Small intestine (tissue), 7 donors: ENCODE measurements at regions not wholly inside any gene's neighbourhood (a gene's known extent, or its start where the extent isn't known, plus 50 kb on each side); places are given as distances from the start of the nearest gene placed in this dataset.
A peak's percentile ranks its signal among the peaks of the same experiment; 100 is the strongest.

Experiments used
- DNase-seq, 2 donors: peaks; one replicate each; pipeline versions ENCODE4 v3.0.0 to v3.0.0-alpha.2; 2013
- FAIRE-seq: peaks from 2 replicates; lab custom pipeline; 2012; peaks lifted over from hg19 to GRCh38; lab: Jason Lieb, UNC
- H3K27ac ChIP-seq, 3 donors: one replicate each; pipeline ENCODE4 v1.5.1; 2013; ENCODE audit warnings: low read length in 2 of 3, mild to moderate bottlenecking in 2 of 3, control low read depth in 1 of 3, inconsistent platforms in 1 of 3, low read depth in 1 of 3, moderate library complexity in 1 of 3
- H3K27me3 ChIP-seq, 3 donors: one replicate each; pipeline ENCODE4 v1.6.1; 2013; ENCODE audit warnings: low read length in 3 of 3, inconsistent platforms in 1 of 3; ENCODE audit not compliant: control insufficient read depth in 3 of 3, insufficient read depth in 3 of 3
- H3K36me3 ChIP-seq, 3 donors: one replicate each; pipeline ENCODE4 v1.6.1; 2013; ENCODE audit warnings: low read length in 3 of 3, inconsistent platforms in 1 of 3, low read depth in 1 of 3, mild to moderate bottlenecking in 1 of 3, moderate library complexity in 1 of 3; ENCODE audit not compliant: control insufficient read depth in 3 of 3, insufficient read depth in 2 of 3
- H3K4me1 ChIP-seq, 3 donors: one replicate each; pipeline ENCODE4 v1.6.1; 2013; ENCODE audit warnings: low read length in 2 of 3, inconsistent platforms in 1 of 3, low read depth in 1 of 3, mild to moderate bottlenecking in 1 of 3, moderate library complexity in 1 of 3; ENCODE audit not compliant: control insufficient read depth in 3 of 3, insufficient read depth in 2 of 3
- H3K4me3 ChIP-seq, 3 donors: one replicate each; pipeline ENCODE4 v1.5.1; 2013; ENCODE audit warnings: low read length in 3 of 3, control low read depth in 1 of 3, inconsistent platforms in 1 of 3, low read depth in 1 of 3, mild to moderate bottlenecking in 1 of 3, moderate library complexity in 1 of 3
- H3K9me3 ChIP-seq, 2 donors: one replicate each; pipeline ENCODE4 v1.6.1; 2013; ENCODE audit warnings: low read depth in 1 of 2, low read length in 1 of 2; ENCODE audit not compliant: control insufficient read depth in 2 of 2, insufficient read depth in 1 of 2
- WGBS, 3 donors: extraction: QIAGEN DNeasy Blood & Tissue Kit; methylation state at CpG; one replicate each; pipeline ENCODE4 v1.1.7; 2013; 5-methylcytosine and 5-hydroxymethylcytosine counted together
- donor health status: healthy with polysubstance abuse.
- donor health status: control.
- donor health status: control.
- donor health status: Bipolar disorder and iron deficiency.
- donor health status: healthy.

DNA sequence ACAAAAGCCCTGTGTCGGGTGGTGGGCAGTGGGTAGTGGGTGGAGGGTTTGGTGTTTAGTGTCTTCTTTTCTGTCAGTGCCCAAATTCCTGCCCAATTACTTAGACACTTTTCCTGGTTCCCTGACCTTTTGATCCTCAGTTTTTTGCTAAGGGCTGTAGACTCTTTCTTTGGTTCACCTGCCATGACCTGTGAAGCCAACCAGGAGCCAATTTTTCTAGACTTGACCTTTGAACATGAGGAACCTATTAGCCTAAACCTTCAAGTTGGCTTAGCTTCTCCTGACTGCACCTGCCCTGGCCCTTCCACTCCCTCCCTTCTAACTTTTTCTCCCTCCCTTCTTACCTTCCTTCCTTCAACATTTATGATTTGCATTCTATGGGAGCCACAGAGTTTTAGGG, 94.5 kb downstream of the MID1IP1 start:
- H3K27ac ChIP-seq: no peak overlapping the region
- no peak overlapping the region for H3K4me3 ChIP-seq
- peak in 1 of 2 donors; percentile 51 for DNase-seq
- no peaks in the 10 kb centered on the region for H3K27me3 ChIP-seq
- WGBS, 3 donors: 42 to 80% (median 76%) methylated on average over 1 of the region's 1 CpG
- FAIRE-seq: no peak
- no peaks in the 10 kb centered on the region for H3K4me1 ChIP-seq
- H3K9me3 ChIP-seq: no peaks in the 10 kb centered on the region
- H3K36me3 ChIP-seq: no peaks in the 10 kb centered on the region

DNA sequence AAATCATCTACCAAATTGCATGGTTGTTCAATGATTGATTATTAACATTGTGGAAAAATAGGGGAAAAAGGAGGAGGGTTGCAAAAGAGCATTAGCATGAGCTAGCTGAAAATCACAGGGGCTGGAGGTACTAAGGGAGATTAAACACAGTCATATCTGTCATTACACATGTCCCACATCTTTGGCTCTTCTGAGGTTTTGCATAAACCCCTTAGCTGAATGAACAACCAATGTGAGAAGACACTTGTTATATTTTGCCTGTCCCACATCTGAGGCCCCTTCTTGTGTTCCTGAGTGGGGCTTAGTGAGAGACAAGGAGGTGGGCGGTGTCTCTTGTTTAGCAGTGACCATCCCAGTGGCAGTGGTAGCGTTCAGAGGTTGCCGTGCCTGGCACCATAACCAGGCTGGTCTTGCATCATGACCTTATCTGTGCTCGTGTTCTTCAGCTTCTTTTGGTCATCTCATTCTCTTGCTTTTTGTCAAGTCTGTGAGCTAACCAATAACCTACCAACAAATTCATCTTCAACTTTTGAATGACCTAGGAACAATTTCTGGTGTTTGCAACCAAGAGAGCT, 95.6 kb downstream of the MID1IP1 start:
- Histone ChIP-seq H3K9me3 (no peaks in the 10 kb centered on the region), H3K27ac (no peak overlapping the region), H3K4me3 (no peak overlapping the region), H3K36me3 (no peaks in the 10 kb centered on the region), H3K27me3 (no peaks in the 10 kb centered on the region), H3K4me1 (no peaks in the 10 kb centered on the region)
- FAIRE-seq (no peak), DNase-seq (no peak)
- 65 to 92% (median 91%) methylated on average over 4 of the region's 4 CpGs for WGBS, 3 donors

DNA sequence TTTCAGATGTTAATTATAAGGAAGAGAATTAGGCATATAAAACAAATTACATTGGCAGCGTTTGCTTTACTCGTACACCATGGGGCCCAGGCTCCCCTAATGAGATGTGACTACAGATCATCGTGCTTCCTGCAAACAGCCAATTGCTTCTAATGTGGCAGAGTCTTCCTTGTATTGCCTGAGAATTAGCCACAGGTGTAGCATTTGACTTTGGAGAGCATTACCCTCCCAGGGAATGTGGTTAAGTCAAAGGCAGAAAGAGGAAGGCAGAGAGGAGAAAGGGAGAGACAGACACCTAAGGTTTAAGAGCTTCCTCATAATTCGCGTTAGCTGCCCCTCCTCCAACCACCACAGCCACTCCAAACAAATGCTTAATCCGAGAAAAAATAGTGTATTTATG, 97.0 kb downstream of the MID1IP1 start:
- no peaks in the 10 kb centered on the region for H3K4me1 ChIP-seq
- FAIRE-seq (no peak), DNase-seq (no peak)
- H3K27me3 ChIP-seq: no peaks in the 10 kb centered on the region
- H3K9me3 ChIP-seq: no peaks in the 10 kb centered on the region
- no peak overlapping the region for H3K27ac ChIP-seq
- no peaks in the 10 kb centered on the region for H3K36me3 ChIP-seq
- no peak overlapping the region for H3K4me3 ChIP-seq
- 26 to 39% (median 28%) methylated on average over 6 of the region's 6 CpGs for WGBS, 3 donors

DNA sequence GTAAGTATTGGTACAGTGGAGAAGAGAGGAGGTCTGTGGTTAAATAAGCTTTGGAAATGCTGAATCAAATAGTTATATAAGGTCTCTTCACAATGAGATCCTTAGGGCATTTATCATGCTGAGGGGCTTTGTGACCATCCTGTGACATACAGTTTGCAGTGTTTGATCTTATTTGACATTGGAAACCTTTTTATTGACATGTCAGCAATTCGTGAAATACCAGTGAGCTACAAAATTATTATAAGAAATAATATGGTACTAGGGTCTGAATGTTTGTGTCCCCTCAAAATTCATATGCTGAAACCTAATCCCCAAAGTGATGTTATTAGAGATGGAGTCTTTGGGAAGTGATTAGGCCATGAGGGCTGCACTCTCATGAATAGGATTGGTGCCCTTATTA, 98.4 kb downstream of the MID1IP1 start:
- 62 to 87% (median 86%) methylated on average over 1 of the region's 1 CpG for WGBS, 3 donors
- H3K9me3 ChIP-seq: no peaks in the 10 kb centered on the region
- no peak overlapping the region for H3K4me3 ChIP-seq
- no peaks in the 10 kb centered on the region for H3K36me3 ChIP-seq
- H3K27me3 ChIP-seq: no peaks in the 10 kb centered on the region
- no peak for DNase-seq
- no peaks in the 10 kb centered on the region for H3K4me1 ChIP-seq
- FAIRE-seq: no peak
- H3K27ac ChIP-seq: no peak overlapping the region

DNA sequence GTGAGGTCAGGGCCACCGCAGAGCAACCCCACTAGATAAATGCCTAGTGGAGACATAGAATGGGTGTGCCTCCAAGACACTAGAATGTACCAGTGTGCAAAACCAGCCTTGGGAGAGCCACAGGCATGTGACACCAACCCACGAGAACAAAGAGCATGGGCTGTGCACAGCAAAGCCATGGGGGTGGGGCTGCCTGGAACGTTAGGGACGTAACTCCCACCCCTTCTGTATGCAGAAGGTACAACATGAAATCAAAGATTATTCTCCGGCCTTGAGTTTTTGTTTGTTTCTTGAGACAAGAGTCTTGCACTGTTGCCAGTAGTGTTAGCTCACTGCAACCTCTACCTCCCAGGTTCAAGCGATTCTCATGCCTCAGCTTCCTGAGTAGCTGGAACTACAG, 99.5 kb downstream of the MID1IP1 start:
- no peak for DNase-seq

DNA sequence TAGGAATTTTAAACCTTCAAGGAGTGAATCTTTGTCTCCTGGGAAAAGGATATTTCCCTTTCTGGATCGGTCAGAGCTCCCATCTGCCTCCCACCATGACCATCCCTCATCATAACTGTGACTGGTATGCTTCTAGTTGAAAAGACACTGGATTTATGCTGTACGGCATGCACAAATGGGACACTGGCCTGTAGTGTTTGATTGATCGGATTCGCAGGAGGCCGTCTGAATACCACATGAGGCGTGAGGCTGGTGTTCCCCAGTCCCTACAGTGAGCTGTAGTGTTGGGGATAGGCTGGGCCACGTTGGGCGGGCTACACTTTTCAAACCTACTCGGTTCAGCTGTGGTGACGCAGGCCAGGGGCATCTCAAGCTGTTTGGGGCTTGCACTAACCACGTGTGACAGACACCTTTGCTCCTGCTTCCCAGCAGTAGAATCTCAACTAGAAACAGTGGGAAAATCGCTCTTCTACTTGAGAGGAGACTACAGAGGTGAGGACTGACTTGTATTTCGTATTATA, 101.8 kb downstream of the MID1IP1 start:
- no peak for DNase-seq
- no peak overlapping the region for H3K4me3 ChIP-seq
- H3K27me3 ChIP-seq: peaks cover 0 to 2% (median 0%) of the 10 kb centered on the region in 3 donors
- no peak overlapping the region for H3K27ac ChIP-seq
- WGBS, 3 donors: 72 to 84% (median 81%) methylated on average over 13 of the region's 13 CpGs
- H3K4me1 ChIP-seq: no peaks in the 10 kb centered on the region
- H3K36me3 ChIP-seq: no peaks in the 10 kb centered on the region
- no peaks in the 10 kb centered on the region for H3K9me3 ChIP-seq
- FAIRE-seq: no peak

More for the DNA sequence above, 99.5 kb downstream of the MID1IP1 start:
- H3K9me3 ChIP-seq: no peaks in the 10 kb centered on the region
- no peaks in the 10 kb centered on the region for H3K4me1 ChIP-seq
- H3K36me3 ChIP-seq: no peaks in the 10 kb centered on the region
- no peak overlapping the region for H3K4me3 ChIP-seq
- H3K27ac ChIP-seq: no peak overlapping the region
- H3K27me3 ChIP-seq: no peaks in the 10 kb centered on the region
- FAIRE-seq: no peak
- 69 to 94% (median 83%) methylated on average over 6 of the region's 6 CpGs for WGBS, 3 donors

DNA sequence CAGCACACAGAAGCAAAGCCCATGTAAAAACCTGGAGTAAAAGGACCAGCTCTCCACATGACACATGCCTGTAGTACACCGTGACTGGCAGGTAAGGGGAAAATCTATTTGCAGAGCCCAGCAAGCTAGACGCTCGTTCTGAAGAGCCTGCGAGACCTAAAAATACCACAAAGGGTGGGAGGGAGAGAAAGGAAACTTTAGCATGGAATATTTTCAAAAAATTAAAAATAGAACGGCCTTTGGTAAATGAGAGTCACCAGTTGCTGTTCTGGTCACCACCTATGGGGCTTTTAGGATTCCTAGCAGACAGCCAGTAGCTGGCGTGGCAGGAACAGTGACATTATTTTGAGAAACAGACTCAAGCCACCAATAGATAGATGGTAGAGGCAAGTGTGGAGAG, 115.5 kb downstream of the MID1IP1 start:
- 88 to 95% (median 89%) methylated on average over 6 of the region's 6 CpGs for WGBS, 3 donors
- no peaks in the 10 kb centered on the region for H3K27me3 ChIP-seq
- no peak for FAIRE-seq
- H3K36me3 ChIP-seq: no peaks in the 10 kb centered on the region
- no peaks in the 10 kb centered on the region for H3K4me1 ChIP-seq
- H3K9me3 ChIP-seq: no peaks in the 10 kb centered on the region
- DNase-seq: no peak
- H3K4me3 ChIP-seq: no peak overlapping the region
- H3K27ac ChIP-seq: no peak overlapping the region

DNA sequence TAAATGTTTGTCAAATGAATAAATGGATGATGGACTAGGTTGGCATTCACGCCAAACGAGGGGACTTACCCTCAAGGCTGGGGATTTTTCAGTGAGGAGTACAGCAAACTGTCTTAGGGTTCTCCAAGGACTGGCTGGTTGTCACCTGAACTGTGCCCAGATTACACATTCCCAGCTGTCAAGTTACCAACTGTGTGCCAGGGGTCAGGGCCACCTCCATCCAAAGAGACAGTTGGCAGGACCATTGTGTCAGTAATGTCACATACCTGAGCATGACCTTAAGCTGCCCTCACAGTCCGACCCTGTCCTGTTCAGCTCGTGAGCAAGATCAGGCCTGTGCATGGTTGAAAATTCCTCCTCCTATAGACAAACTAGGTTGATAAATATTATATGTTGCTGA, 116.7 kb downstream of the MID1IP1 start:
- DNase-seq: no peak
- FAIRE-seq: no peak
- H3K9me3 ChIP-seq: no peaks in the 10 kb centered on the region
- no peaks in the 10 kb centered on the region for H3K4me1 ChIP-seq
- no peak overlapping the region for H3K4me3 ChIP-seq
- WGBS, 3 donors: 83 to 95% (median 93%) methylated on average over 4 of the region's 4 CpGs
- H3K27me3 ChIP-seq: no peaks in the 10 kb centered on the region
- H3K27ac ChIP-seq: no peak overlapping the region
- no peaks in the 10 kb centered on the region for H3K36me3 ChIP-seq

DNA sequence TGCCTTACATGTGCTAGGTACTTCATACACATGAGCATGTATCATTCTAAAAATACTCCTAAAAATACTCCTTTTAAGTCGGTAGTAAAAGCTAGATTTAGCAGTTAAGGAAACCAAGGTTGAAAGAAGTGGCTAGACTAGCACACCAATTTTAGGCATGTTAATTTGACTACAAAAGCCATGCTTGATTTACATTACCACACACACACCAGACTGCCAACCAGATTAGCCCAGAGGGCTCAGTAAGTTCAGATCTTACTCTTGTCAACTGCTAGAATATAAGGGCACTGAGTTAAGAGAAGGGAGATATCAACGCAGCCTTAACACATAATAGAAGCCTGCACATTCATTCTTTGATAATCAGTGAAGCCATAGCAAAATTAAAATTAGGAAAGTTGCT, 117.9 kb downstream of the MID1IP1 start:
- Histone ChIP-seq H3K36me3 (no peaks in the 10 kb centered on the region), H3K4me1 (no peaks in the 10 kb centered on the region), H3K27me3 (no peaks in the 10 kb centered on the region), H3K4me3 (no peak overlapping the region), H3K9me3 (no peaks in the 10 kb centered on the region), H3K27ac (no peak overlapping the region)
- no peak for FAIRE-seq
- WGBS, 3 donors: 72 to 89% (median 73%) methylated on average over 2 of the region's 2 CpGs
- no peak for DNase-seq
